Endothelial cell of umbilical vein (primary cell): ENCODE measurements at regions not wholly inside any gene's neighbourhood (a gene's known extent, or its start where the extent isn't known, plus 50 kb on each side); places are given as distances from the start of the nearest gene placed in this dataset.

Experiments used
- BruUV-seq: library from RNA; stranded (reverse); fragments of 400-500 nt; replicated peaks from 2 replicates; lab custom pipeline; 2021; lab: Mats Ljungman, UMichigan
- CTCF ChIA-PET: fragments of 300-600, 350-600 bp; sonication (Branson Sonifier 250); formaldehyde crosslinking; loops from one replicate; lab custom pipeline; 2021; ENCODE audit warnings: antibody characterized with exemption, inconsistent platforms; lab: Charles Lee
- POLR2A ChIA-PET: fragments of 300-600, 350-600 bp; sonication (Branson Sonifier 250); formaldehyde crosslinking; loops from one replicate; lab custom pipeline; 2021; ENCODE audit warnings: antibody characterized with exemption, inconsistent platforms; lab: Charles Lee
- DNase-seq: peaks from one replicate; pipeline ENCODE4 v3.0.0-alpha.2; 2011; ENCODE audit warnings: low read depth, low spot score
- FAIRE-seq: peaks from 2 replicates; lab custom pipeline; 2011; peaks lifted over from hg19 to GRCh38; lab: Jason Lieb, UNC
- H2AFZ ChIP-seq: 2 replicates; pipeline ENCODE4 v1.6.0; 2012; ENCODE audit warnings: low read depth, low read length, control low read depth, inconsistent platforms
- H3K27ac ChIP-seq: 2 replicates; pipeline ENCODE4 v1.5.1; 2011; ENCODE audit warnings: low read depth, mild to moderate bottlenecking, control low read depth, low read length, moderate library complexity; ENCODE audit not compliant: insufficient read depth
- H3K27me3 ChIP-seq, 2 experiments: 2 replicates each; pipeline versions ENCODE4 v1.6.0 to v1.6.1; 2011; ENCODE audit warnings: low read length in 2 of 2, mixed read lengths in 1 of 2; ENCODE audit not compliant: control insufficient read depth in 2 of 2, insufficient read depth in 2 of 2
- H3K36me3 ChIP-seq, 2 experiments: 2 replicates in 1 of 2; 3 replicates in 1 of 2; pipeline ENCODE4 v1.5.1; 2011; ENCODE audit warnings: low read length in 2 of 2, mild to moderate bottlenecking in 1 of 2, moderate library complexity in 1 of 2; ENCODE audit not compliant: control insufficient read depth in 2 of 2, insufficient read depth in 2 of 2; ENCODE audit errors: extremely low read depth in 1 of 2
- H3K4me1 ChIP-seq: 3 replicates; pipeline ENCODE4 v1.5.1; 2011; ENCODE audit warnings: mild to moderate bottlenecking, low read length; ENCODE audit not compliant: control insufficient read depth, insufficient read depth; ENCODE audit errors: extremely low read depth
- H3K4me2 ChIP-seq: 2 replicates; pipeline ENCODE4 v1.6.1; 2011; ENCODE audit warnings: low read length, control low read depth, mixed read lengths; ENCODE audit not compliant: insufficient read depth
- H3K4me3 ChIP-seq, 3 experiments: fragments of 200-600 bp in 1 of 3; sonication (generic), shearing (Covaris generic) in 1 of 3; replicated peaks in 1 of 3; 2 replicates each; pipeline ENCODE4 v1.5.1; 2011 to 2016; ENCODE audit warnings: control low read depth in 3 of 3, low read length in 3 of 3, mild to moderate bottlenecking in 2 of 3, inconsistent platforms in 1 of 3, low read depth in 1 of 3, moderate library complexity in 1 of 3; ENCODE audit not compliant: insufficient read depth in 1 of 3
- H3K79me2 ChIP-seq: 2 replicates; pipeline ENCODE4 v1.6.0; 2012; ENCODE audit warnings: low read length, inconsistent platforms; ENCODE audit not compliant: control insufficient read depth, insufficient read depth
- H3K9ac ChIP-seq: replicated peaks from 2 replicates; pipeline ENCODE3; 2011; ENCODE audit warnings: low read length, control low read depth; ENCODE audit not compliant: insufficient read depth; ENCODE audit errors: extremely low read depth
- H3K9me1 ChIP-seq: replicated peaks from 3 replicates; pipeline ENCODE4 v1.6.0; 2011; ENCODE audit warnings: mild to moderate bottlenecking, low read length; ENCODE audit not compliant: control insufficient read depth, insufficient read depth; ENCODE audit errors: extremely low read depth
- H3K9me3 ChIP-seq: replicated peaks from 2 replicates; pipeline ENCODE4 v1.5.1; 2012; ENCODE audit warnings: low read length, inconsistent platforms; ENCODE audit not compliant: control insufficient read depth, insufficient read depth
- H4K20me1 ChIP-seq: replicated peaks from 2 replicates; pipeline ENCODE3; 2011; ENCODE audit warnings: mild to moderate bottlenecking, low read length; ENCODE audit not compliant: control insufficient read depth, insufficient read depth; ENCODE audit errors: extremely low read depth
- CTCF ChIP-seq, 2 donors: IDR thresholded peaks; 1 replicate in 1 of 2; 2 replicates in 1 of 2; pipeline ENCODE4 v1.5.1; 2011; ENCODE audit warnings: low read length in 2 of 2, mild to moderate bottlenecking in 2 of 2, moderate library complexity in 2 of 2, control low read depth in 1 of 2, inconsistent platforms in 1 of 2, low read depth in 1 of 2; ENCODE audit not compliant: insufficient read depth in 1 of 2; ENCODE audit errors: extremely low read depth in 1 of 2
- EZH2 ChIP-seq: IDR thresholded peaks from 2 replicates; pipeline ENCODE4 v1.6.1; 2012; ENCODE audit warnings: borderline replicate concordance, low read depth, mild to moderate bottlenecking, moderate library complexity, low read length, inconsistent platforms; ENCODE audit not compliant: severe bottlenecking
- FOS ChIP-seq: IDR thresholded peaks from 2 replicates; pipeline ENCODE4 v1.6.1; 2011; ENCODE audit warnings: mild to moderate bottlenecking, low read length, moderate library complexity, borderline replicate concordance; ENCODE audit not compliant: insufficient read depth
- GATA2 ChIP-seq: IDR thresholded peaks from 2 replicates; pipeline ENCODE4 v1.7.0; 2011; ENCODE audit warnings: low read depth, mild to moderate bottlenecking, moderate library complexity, mixed read lengths, low read length; ENCODE audit not compliant: insufficient read length, insufficient read depth
- JUN ChIP-seq: IDR thresholded peaks from 2 replicates; pipeline ENCODE4 v1.6.1; 2011; ENCODE audit warnings: borderline replicate concordance, low read depth; ENCODE audit not compliant: insufficient read length, insufficient read depth
- MAX ChIP-seq: IDR thresholded peaks from 2 replicates; pipeline ENCODE4 v1.6.1; 2011; ENCODE audit not compliant: insufficient read depth, insufficient read length
- MYC ChIP-seq: IDR thresholded peaks from one replicate; pipeline ENCODE4 v1.6.1; 2011; ENCODE audit warnings: mild to moderate bottlenecking, low read depth, low read length
- POLR2A ChIP-seq: IDR thresholded peaks from 2 replicates; pipeline ENCODE4 v1.6.1; 2012; ENCODE audit warnings: low read depth, mild to moderate bottlenecking, control low read depth, low read length
- POLR2AphosphoS5 ChIP-seq: IDR thresholded peaks from 2 replicates; pipeline ENCODE4 v1.6.1; 2012; ENCODE audit warnings: low read depth, mild to moderate bottlenecking, control low read depth, low read length, moderate library complexity; ENCODE audit not compliant: insufficient read depth
- dilution Hi-C: fragments of 300-500 bp; cut with MboI; formaldehyde crosslinking; loops from one replicate; pipeline ENCODE4 v1.15.0; 2019; ENCODE audit warnings: low sequenced_read_pairs; ENCODE audit not compliant: extremely low pct_ligation_motif_present
- intact Hi-C: fragments of 100-400 bp; cut with micrococcal nuclease; formaldehyde crosslinking; loops from one replicate; pipeline ENCODE4 v1.10.0; 2022

GRCh38 chr2:104638859-104639202, 215.1 kb upstream of the POU3F3 start:
- Histone ChIP-seq H3K4me1 (no peaks in the 10 kb centered on the region), H4K20me1 (no peaks in the 10 kb centered on the region), H3K4me3 (no peak overlapping the region), H3K9ac (no peak overlapping the region), H2AFZ (no peak overlapping the region), H3K27me3 (no peaks in the 10 kb centered on the region), H3K79me2 (no peaks in the 10 kb centered on the region), H3K9me3 (peaks cover 14% of the 10 kb centered on the region), H3K9me1 (no peaks in the 10 kb centered on the region), H3K27ac (no peak overlapping the region), H3K4me2 (no peak overlapping the region), H3K36me3 (no peaks in the 10 kb centered on the region)
- FAIRE-seq (no peak), DNase-seq (no peak)
- CTCF ChIA-PET: no interaction called here
- dilution Hi-C loops: no loop called here
- intact Hi-C loops: no loop called here
- POLR2A ChIA-PET: no interaction called here
- TF ChIP-seq POLR2AphosphoS5 (no peak), EZH2 (no peak), FOS (no peak), JUN (no peak), MAX (no peak), POLR2A (no peak), GATA2 (no peak), CTCF (IDR thresholded peaks at IDR 0.05; ENCODE audit: extremely low read depth in 1 of 2, insufficient read depth in 1 of 2, low read depth in 1 of 2, low read length in 2 of 2) (no peak), MYC (no peak)
- BruUV-seq: no TSS peak
